Epithelial cell of esophagus (primary cell): ENCODE measurements at regions not wholly inside any gene's neighbourhood (a gene's known extent, or its start where the extent isn't known, plus 50 kb on each side); places are given as distances from the start of the nearest gene placed in this dataset.

Experiments used
- DNase-seq: peaks from one replicate; pipeline ENCODE4 v3.0.0; 2010; ENCODE audit warnings: low read depth
- H3K4me3 ChIP-seq: 2 replicates; pipeline ENCODE4 v1.5.1; 2011; ENCODE audit warnings: mild to moderate bottlenecking, low read length, control low read depth
- TF ChIP-seq, protein P1 (sequence below): IDR thresholded peaks from 2 replicates; pipeline ENCODE4 v1.5.1; 2011; ENCODE audit warnings: low read depth, mild to moderate bottlenecking, low read length, control low read depth, inconsistent platforms; ENCODE audit not compliant: insufficient read depth; ENCODE audit errors: missing control alignments

DNA sequence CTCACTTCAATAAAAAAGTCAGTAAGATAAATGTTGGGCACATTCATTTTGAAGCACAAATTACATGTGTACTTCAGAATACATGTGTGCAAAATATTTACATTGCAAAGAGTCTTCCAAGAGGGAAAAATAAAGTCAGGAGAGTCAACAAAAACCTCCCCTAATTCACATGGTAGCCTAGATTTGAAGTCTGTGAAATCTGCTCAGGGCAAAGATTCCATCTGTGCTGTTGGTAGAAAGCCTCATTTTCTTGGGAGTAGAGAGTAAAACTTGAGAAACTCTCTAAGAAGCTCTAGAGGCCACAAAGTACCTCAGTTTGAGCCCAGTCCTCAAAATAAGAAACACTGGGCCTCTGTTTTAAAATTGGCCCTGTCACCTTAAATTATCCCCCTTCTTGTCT lies 303.4 kb downstream of the RAB28 start:
- no peak for DNase-seq
- TF ChIP-seq, protein P1, sequence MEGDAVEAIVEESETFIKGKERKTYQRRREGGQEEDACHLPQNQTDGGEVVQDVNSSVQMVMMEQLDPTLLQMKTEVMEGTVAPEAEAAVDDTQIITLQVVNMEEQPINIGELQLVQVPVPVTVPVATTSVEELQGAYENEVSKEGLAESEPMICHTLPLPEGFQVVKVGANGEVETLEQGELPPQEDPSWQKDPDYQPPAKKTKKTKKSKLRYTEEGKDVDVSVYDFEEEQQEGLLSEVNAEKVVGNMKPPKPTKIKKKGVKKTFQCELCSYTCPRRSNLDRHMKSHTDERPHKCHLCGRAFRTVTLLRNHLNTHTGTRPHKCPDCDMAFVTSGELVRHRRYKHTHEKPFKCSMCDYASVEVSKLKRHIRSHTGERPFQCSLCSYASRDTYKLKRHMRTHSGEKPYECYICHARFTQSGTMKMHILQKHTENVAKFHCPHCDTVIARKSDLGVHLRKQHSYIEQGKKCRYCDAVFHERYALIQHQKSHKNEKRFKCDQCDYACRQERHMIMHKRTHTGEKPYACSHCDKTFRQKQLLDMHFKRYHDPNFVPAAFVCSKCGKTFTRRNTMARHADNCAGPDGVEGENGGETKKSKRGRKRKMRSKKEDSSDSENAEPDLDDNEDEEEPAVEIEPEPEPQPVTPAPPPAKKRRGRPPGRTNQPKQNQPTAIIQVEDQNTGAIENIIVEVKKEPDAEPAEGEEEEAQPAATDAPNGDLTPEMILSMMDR = no peak

DNA sequence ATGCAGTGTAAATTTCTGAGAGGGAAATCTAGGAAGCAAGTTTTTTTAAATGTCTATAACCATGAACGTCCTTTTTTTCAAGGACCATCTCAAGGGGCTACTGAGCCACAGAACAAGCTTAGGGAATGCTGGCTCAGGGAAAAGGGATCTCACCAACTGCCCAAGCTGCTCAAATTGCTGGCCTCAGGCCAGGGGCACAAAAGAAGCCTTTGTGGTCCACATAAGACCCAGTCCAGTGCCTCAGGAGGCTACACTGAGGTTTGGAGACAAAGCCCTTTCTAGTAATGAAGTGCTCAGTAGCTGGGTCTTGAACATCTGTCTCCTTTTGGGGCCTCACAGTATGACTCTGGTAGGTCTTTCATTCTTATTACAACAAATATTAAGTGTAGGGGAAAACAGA lies 305.5 kb downstream of the RAB28 start:
- H3K4me3 ChIP-seq = no peak overlapping the region
- TF ChIP-seq, protein P1 = no peak
- DNase-seq = no peak

More for the DNA sequence above, 303.4 kb downstream of the RAB28 start:
- no peak overlapping the region for H3K4me3 ChIP-seq

DNA sequence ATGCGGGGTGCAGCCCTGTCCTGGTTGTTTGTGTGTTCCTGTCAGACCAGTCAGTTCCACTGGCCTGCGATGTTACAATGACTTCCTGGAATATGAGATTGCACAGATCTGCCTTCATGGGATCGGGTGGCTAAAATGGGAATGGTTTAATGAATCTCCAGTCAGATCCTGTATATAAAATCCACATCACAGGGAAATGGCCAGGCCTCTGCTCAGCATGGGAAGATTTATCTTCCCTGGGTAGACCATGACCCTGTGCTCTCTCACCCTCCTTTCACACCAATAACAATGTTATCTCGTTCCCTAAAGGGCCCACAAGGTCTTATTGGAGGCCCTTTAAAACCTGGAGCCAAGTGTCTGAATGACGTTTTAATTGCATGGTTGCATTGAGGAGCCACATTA lies 307.4 kb downstream of the RAB28 start:
- TF ChIP-seq, protein P1 = no peak
- no peak overlapping the region for H3K4me3 ChIP-seq
- DNase-seq = no peak

DNA sequence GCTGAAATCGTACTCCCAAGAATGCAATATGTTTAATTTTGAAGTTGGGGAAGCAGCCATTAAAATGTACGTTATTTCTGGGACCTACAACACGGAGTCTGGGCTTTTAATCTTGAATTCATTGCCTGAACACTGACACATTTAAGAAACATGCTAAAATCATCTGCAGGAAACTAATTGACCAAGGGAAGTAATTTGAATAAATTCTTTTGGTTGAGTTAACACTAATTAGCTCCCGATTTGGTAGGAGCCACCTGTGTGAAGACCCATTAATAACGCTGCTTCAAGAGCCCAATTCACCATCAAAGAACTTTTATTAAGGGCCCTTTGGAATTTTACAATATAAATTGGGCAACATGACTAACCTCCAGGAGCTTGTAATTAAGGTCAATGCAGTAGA lies 309.2 kb downstream of the RAB28 start:
- H3K4me3 ChIP-seq = no peak overlapping the region
- TF ChIP-seq, protein P1 = no peak
- no peak for DNase-seq

DNA sequence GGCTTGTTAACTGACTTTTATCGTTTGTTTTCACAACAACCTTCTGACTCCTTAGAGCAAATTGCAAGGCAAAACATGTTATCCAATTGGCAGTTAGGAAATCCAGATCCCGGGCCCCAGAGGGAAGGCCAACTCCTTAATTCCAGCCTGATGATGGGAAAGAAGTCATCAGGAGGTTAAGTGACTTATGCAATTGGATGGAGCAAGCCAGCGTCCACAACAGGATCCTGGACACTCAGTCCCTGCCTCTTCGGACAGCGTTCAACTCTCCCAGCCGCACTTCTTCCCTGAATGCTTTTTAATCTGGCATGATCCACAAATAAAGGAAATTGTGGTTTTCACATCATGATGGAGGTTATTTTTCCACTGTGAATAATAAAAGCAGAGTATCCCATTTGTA lies 310.1 kb downstream of the RAB28 start:
- no peak overlapping the region for H3K4me3 ChIP-seq
- DNase-seq = no peak
- TF ChIP-seq, protein P1 = no peak

DNA sequence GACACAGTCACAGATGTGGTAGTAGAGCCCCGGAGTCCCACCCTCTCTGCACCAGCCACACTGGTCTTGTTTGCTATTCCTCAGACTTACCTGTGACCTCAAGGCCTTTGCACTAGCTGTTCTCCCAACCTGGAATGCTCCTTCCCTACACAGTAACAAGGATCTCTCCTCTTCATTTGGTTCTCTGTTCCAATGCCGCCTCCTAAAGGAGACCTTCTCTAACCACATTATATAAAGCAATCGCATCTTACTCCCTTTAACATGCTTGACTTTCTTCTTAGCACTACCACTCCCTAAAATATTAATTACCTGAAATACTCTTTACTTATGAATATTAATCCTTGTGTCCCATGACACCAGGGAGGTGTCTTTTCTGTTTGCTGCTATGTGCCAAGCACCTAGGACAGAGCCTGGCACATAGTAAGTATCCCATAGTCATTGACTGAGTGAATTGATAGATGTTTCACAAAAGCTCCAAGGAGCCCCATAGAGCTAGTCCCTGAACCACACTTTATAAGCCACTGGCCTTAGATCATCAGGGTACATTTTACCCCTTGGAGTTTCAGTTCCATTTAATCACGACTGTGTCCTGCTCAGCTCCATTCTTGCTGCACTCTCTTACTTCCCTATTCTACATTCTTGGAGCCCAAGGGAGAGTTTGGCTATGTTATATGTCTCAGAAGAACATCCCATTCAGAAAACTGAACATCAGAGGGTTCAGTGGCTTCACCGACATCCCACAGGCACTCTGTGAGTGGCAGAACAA lies 312.7 kb downstream of the RAB28 start:
- no peak overlapping the region for H3K4me3 ChIP-seq
- no peak for DNase-seq
- TF ChIP-seq, protein P1 = no peak
